Thoracic aorta (tissue), 2 donors: ENCODE measurements at regions not wholly inside any gene's neighbourhood (a gene's known extent, or its start where the extent isn't known, plus 50 kb on each side); places are given as distances from the start of the nearest gene placed in this dataset.

ENCODE experiments used
- ATAC-seq: fragments of 150-250 bp; one replicate; pipeline ENCODE4 v1.8.0; 2017; ENCODE audit warnings: low read depth; ENCODE audit not compliant: insufficient number of reproducible peaks, low FRiP score
- DNase-seq: peaks from one replicate; pipeline ENCODE4 v3.0.0-alpha.2; 2020; ENCODE audit warnings: low spot score
- H3K27ac ChIP-seq, 2 donors: fragments of 200-600 bp; sonication (generic); 1 replicate in 1 of 2; 2 replicates in 1 of 2; pipeline ENCODE4 v1.5.1; 2016; ENCODE audit warnings: mild to moderate bottlenecking in 2 of 2, moderate library complexity in 2 of 2
- H3K27me3 ChIP-seq: fragments of 200-600 bp; sonication (generic); replicated peaks from 2 replicates; pipeline ENCODE4 v1.6.0; 2016; ENCODE audit warnings: mild to moderate bottlenecking; ENCODE audit not compliant: insufficient read depth
- H3K36me3 ChIP-seq: fragments of 200-600 bp; sonication (generic); one replicate; pipeline ENCODE4 v1.5.1; 2016
- H3K4me1 ChIP-seq, 2 donors: fragments of 200-600 bp; sonication (generic); 1 replicate in 1 of 2; 2 replicates in 1 of 2; pipeline versions ENCODE4 v1.5.1 to v1.6.0; 2016; ENCODE audit warnings: low read depth in 2 of 2, mild to moderate bottlenecking in 1 of 2; ENCODE audit not compliant: control insufficient read depth in 1 of 2
- H3K4me3 ChIP-seq: fragments of 200-600 bp; sonication (generic); 2 replicates; pipeline ENCODE4 v1.5.1; 2016; ENCODE audit warnings: mild to moderate bottlenecking
- H3K9me3 ChIP-seq: fragments of 200-600 bp; sonication (generic); 2 replicates; pipeline ENCODE4 v1.5.1; 2016
- TF ChIP-seq, protein P1 (sequence below): fragments of 200-600 bp; sonication (generic); IDR thresholded peaks from one replicate; pipeline ENCODE4 v1.5.1; 2019; ENCODE audit warnings: antibody characterized with exemption

DNA sequence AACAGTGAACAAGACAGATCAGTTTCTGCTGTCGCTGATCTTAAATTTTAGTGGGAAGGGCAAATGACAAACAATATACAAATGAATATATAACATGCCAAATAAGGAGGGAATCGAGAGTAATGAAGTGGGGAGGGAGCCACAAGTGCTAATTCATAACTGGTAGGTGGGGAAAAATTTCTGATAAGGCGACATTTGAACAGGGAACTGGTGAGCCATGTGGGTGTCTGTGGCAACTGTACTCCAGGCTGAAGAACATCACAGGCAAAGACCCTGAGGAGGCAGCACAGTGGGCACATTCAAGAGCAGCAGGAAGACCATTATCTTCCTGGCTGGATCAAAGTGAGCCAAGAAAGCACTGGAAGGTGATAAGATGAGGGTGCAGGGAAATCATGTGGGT is 51.6 kb upstream of the CD28 start:
- DNase-seq = no peak
- ATAC-seq = no peak
- H3K36me3 ChIP-seq = no peaks in the 10 kb centered on the region
- TF ChIP-seq, protein P1, sequence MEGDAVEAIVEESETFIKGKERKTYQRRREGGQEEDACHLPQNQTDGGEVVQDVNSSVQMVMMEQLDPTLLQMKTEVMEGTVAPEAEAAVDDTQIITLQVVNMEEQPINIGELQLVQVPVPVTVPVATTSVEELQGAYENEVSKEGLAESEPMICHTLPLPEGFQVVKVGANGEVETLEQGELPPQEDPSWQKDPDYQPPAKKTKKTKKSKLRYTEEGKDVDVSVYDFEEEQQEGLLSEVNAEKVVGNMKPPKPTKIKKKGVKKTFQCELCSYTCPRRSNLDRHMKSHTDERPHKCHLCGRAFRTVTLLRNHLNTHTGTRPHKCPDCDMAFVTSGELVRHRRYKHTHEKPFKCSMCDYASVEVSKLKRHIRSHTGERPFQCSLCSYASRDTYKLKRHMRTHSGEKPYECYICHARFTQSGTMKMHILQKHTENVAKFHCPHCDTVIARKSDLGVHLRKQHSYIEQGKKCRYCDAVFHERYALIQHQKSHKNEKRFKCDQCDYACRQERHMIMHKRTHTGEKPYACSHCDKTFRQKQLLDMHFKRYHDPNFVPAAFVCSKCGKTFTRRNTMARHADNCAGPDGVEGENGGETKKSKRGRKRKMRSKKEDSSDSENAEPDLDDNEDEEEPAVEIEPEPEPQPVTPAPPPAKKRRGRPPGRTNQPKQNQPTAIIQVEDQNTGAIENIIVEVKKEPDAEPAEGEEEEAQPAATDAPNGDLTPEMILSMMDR = no peak
- H3K4me3 ChIP-seq = no peak overlapping the region
- no peaks in the 10 kb centered on the region for H3K9me3 ChIP-seq
- H3K27me3 ChIP-seq = no peaks in the 10 kb centered on the region
- H3K27ac ChIP-seq = no peak overlapping the region
- H3K4me1 ChIP-seq = peaks cover 6 to 16% of the 10 kb centered on the region in 2 donors

GRCh38 chr2:203656522-203657287 is 49.7 kb upstream of the CD28 start:
- Histone ChIP-seq H3K27ac (no peak overlapping the region), H3K4me1 (peaks cover 0 to 10% of the 10 kb centered on the region in 2 donors), H3K36me3 (no peaks in the 10 kb centered on the region), H3K4me3 (no peak overlapping the region), H3K27me3 (no peaks in the 10 kb centered on the region), H3K9me3 (no peaks in the 10 kb centered on the region)
- ATAC-seq = no peak
- TF ChIP-seq, protein P1 = no peak
- no peak for DNase-seq
